T-cell (primary cell): ENCODE measurements at regions not wholly inside any gene's neighbourhood (a gene's known extent, or its start where the extent isn't known, plus 50 kb on each side); places are given as distances from the start of the nearest gene placed in this dataset.

Source experiments
- ATAC-seq, 4 experiments: fragments of 200-7000 bp in 3 of 4; fragments of 150-1000 bp in 1 of 4; cut with Tn5 transposase; replicated peaks in 1 of 4; 1 replicate in 3 of 4; 2 replicates in 1 of 4; pipeline ENCODE4 v1.10.0; 2021; ENCODE audit warnings: moderate library complexity in 3 of 4, mild to moderate bottlenecking in 2 of 4, moderate number of reproducible peaks in 1 of 4
- CTCF ChIA-PET, 2 donors: fragments of 300-600 bp; sonication (Branson Sonifier 250); formaldehyde crosslinking; loops; one replicate each; lab custom pipeline; 2022; ENCODE audit warnings: antibody characterized with exemption in 2 of 2; lab: Charles Lee
- POLR2A ChIA-PET, 2 donors: fragments of 300-600 bp; sonication (Branson Sonifier 250); formaldehyde crosslinking; loops; one replicate each; lab custom pipeline; 2022; ENCODE audit warnings: antibody characterized with exemption in 2 of 2; lab: Charles Lee
- DNase-seq, 35 experiments: peaks; one replicate each; pipeline versions ENCODE4 v3.0.0 to v3.0.0-alpha.2; 2013 to 2023
- H3K27ac ChIP-seq: one replicate; pipeline ENCODE4 v1.5.1; 2013; ENCODE audit warnings: low read length
- H3K27me3 ChIP-seq, 2 experiments: replicated peaks in 1 of 2; 1 replicate in 1 of 2; 2 replicates in 1 of 2; pipeline versions ENCODE4 v1.6.1 to v1.7.0; 2013; ENCODE audit warnings: low read length in 1 of 2, mixed read lengths in 1 of 2; ENCODE audit not compliant: control insufficient read depth in 2 of 2, insufficient read depth in 2 of 2; ENCODE audit errors: extremely low read depth in 1 of 2
- H3K36me3 ChIP-seq, 2 donors: 1 replicate in 1 of 2; 2 replicates in 1 of 2; pipeline versions ENCODE4 v1.6.1 to v1.7.0; 2013; ENCODE audit warnings: low read length in 1 of 2; ENCODE audit not compliant: control insufficient read depth in 2 of 2, insufficient read depth in 1 of 2; ENCODE audit errors: extremely low read depth in 1 of 2
- H3K4me1 ChIP-seq, 2 experiments: 1 replicate in 1 of 2; 2 replicates in 1 of 2; pipeline versions ENCODE4 v1.6.1 to v1.7.0; 2013; ENCODE audit warnings: low read length in 2 of 2, mixed read lengths in 1 of 2; ENCODE audit not compliant: insufficient read depth in 2 of 2, control insufficient read depth in 1 of 2; ENCODE audit errors: extremely low read depth in 1 of 2
- H3K4me3 ChIP-seq, 2 donors: 1 replicate in 1 of 2; 2 replicates in 1 of 2; pipeline versions ENCODE4 v1.5.1 to v1.7.0; 2013; ENCODE audit warnings: mild to moderate bottlenecking in 2 of 2, low read length in 1 of 2, moderate library complexity in 1 of 2; ENCODE audit not compliant: control insufficient read depth in 1 of 2; ENCODE audit errors: extremely low read depth in 1 of 2
- H3K9me3 ChIP-seq: 2 replicates; pipeline ENCODE4 v1.7.0; 2013
- H3K27ac Mint-ChIP-seq, 2 donors: one replicate each; pipeline ENCODE4 v1.8.0; 2020 to 2021; ENCODE audit warnings: mild to moderate bottlenecking in 2 of 2, mixed read lengths in 2 of 2
- H3K27me3 Mint-ChIP-seq, 2 donors: one replicate each; pipeline ENCODE4 v1.8.0; 2021 to 2022; ENCODE audit warnings: mixed read lengths in 2 of 2
- H3K36me3 Mint-ChIP-seq: one replicate; pipeline ENCODE4 v1.8.0; 2021; ENCODE audit warnings: mixed read lengths
- H3K4me1 Mint-ChIP-seq, 3 donors: one replicate each; pipeline ENCODE4 v1.8.0; 2020 to 2022; ENCODE audit warnings: mixed read lengths in 3 of 3, mild to moderate bottlenecking in 1 of 3
- H3K4me3 Mint-ChIP-seq, 3 donors: one replicate each; pipeline ENCODE4 v1.8.0; 2020 to 2022; ENCODE audit warnings: mild to moderate bottlenecking in 3 of 3, mixed read lengths in 3 of 3, moderate library complexity in 3 of 3
- H3K9me3 Mint-ChIP-seq, 3 donors: one replicate each; pipeline ENCODE4 v1.8.0; 2020 to 2022; ENCODE audit warnings: mixed read lengths in 3 of 3
- WGBS: methylation state at CpG from one replicate; pipeline ENCODE4 v1.1.5; 2013; ENCODE audit warnings: missing lambda C conversion rate; ENCODE audit not compliant: insufficient coverage; 5-methylcytosine and 5-hydroxymethylcytosine counted together

GRCh38 chr6:167742719-167743303, 83.9 kb upstream of the AFDN start:
- H3K4me1 Mint-ChIP-seq = no peaks in the 10 kb centered on the region
- DNase-seq (no peak), ATAC-seq (no peak)
- H3K4me3 ChIP-seq = no peak overlapping the region
- H3K27me3 ChIP-seq = peaks cover 0 to 9% of the 10 kb centered on the region in 2 experiments
- ChIA-PET POLR2A (no interaction called here), CTCF (no interaction called here)
- H3K9me3 ChIP-seq = no peaks in the 10 kb centered on the region
- H3K9me3 Mint-ChIP-seq = no peaks in the 10 kb centered on the region
- no peaks in the 10 kb centered on the region for H3K4me1 ChIP-seq
- H3K27ac Mint-ChIP-seq = no peak overlapping the region
- no peak overlapping the region for H3K4me3 Mint-ChIP-seq
- H3K36me3 ChIP-seq = no peaks in the 10 kb centered on the region
- H3K36me3 Mint-ChIP-seq = no peaks in the 10 kb centered on the region
- H3K27me3 Mint-ChIP-seq = peaks cover 7 to 15% of the 10 kb centered on the region in 2 donors
- H3K27ac ChIP-seq = no peak overlapping the region

GRCh38 chr6:167744681-167745669, 81.7 kb upstream of the AFDN start:
- H3K27ac Mint-ChIP-seq = no peak overlapping the region
- H3K27me3 Mint-ChIP-seq = peaks cover 6 to 10% of the 10 kb centered on the region in 2 donors
- H3K4me1 Mint-ChIP-seq = no peaks in the 10 kb centered on the region
- WGBS = 69% methylated on average over 6 of the region's 16 CpGs
- POLR2A ChIA-PET = no interaction called here
- H3K4me3 Mint-ChIP-seq = no peak overlapping the region
- CTCF ChIA-PET = no interaction called here
- no peak overlapping the region for H3K4me3 ChIP-seq
- no peaks in the 10 kb centered on the region for H3K9me3 ChIP-seq
- peaks cover 0 to 17% of the 10 kb centered on the region in 2 experiments for H3K27me3 ChIP-seq
- H3K9me3 Mint-ChIP-seq = no peaks in the 10 kb centered on the region
- no peaks in the 10 kb centered on the region for H3K36me3 Mint-ChIP-seq
- H3K4me1 ChIP-seq = no peaks in the 10 kb centered on the region
- DNase-seq (no peak), ATAC-seq (no peak)
- H3K36me3 ChIP-seq = no peaks in the 10 kb centered on the region
- H3K27ac ChIP-seq = no peak overlapping the region

GRCh38 chr6:167745670-167746389, 80.9 kb upstream of the AFDN start:
- no peak overlapping the region for H3K4me3 ChIP-seq
- H3K4me1 Mint-ChIP-seq = no peaks in the 10 kb centered on the region
- ChIA-PET POLR2A (no interaction called here), CTCF (no interaction called here)
- no peaks in the 10 kb centered on the region for H3K36me3 Mint-ChIP-seq
- H3K9me3 ChIP-seq = no peaks in the 10 kb centered on the region
- peaks cover 0 to 17% of the 10 kb centered on the region in 2 experiments for H3K27me3 ChIP-seq
- DNase-seq = no peak
- 95% methylated on average over 14 of the region's 19 CpGs for WGBS
- H3K27ac ChIP-seq = no peak overlapping the region
- no peak overlapping the region for H3K4me3 Mint-ChIP-seq
- no peaks in the 10 kb centered on the region for H3K4me1 ChIP-seq
- H3K36me3 ChIP-seq = no peaks in the 10 kb centered on the region
- peaks cover 6 to 8% of the 10 kb centered on the region in 2 donors for H3K27me3 Mint-ChIP-seq
- ATAC-seq = no peak
- no peaks in the 10 kb centered on the region for H3K9me3 Mint-ChIP-seq
- H3K27ac Mint-ChIP-seq = no peak overlapping the region

- peaks cover 0 to 18% of the 10 kb centered on the region in 2 experiments for H3K27me3 ChIP-seq
- CTCF ChIA-PET = no interaction called here
- Mint-ChIP-seq H3K27me3 (peaks cover 6 to 9% of the 10 kb centered on the region in 2 donors), H3K9me3 (no peaks in the 10 kb centered on the region), H3K4me3 (no peak overlapping the region), H3K27ac (no peak overlapping the region), H3K36me3 (no peaks in the 10 kb centered on the region), H3K4me1 (no peaks in the 10 kb centered on the region)
- POLR2A ChIA-PET = no interaction called here
- H3K9me3 ChIP-seq = no peaks in the 10 kb centered on the region
- no peak overlapping the region for H3K4me3 ChIP-seq
- no peak overlapping the region for H3K27ac ChIP-seq
- ATAC-seq (no peak), DNase-seq (no peak)
- H3K36me3 ChIP-seq = no peaks in the 10 kb centered on the region
- no peaks in the 10 kb centered on the region for H3K4me1 ChIP-seq
- WGBS = 91% methylated on average over 11 of the region's 17 CpGs
These were observed 80.3 kb upstream of the AFDN start for GRCh38 chr6:167746390-167746907.

GRCh38 chr6:167746975-167747374, 79.7 kb upstream of the AFDN start:
- H3K9me3 ChIP-seq = no peaks in the 10 kb centered on the region
- no peaks in the 10 kb centered on the region for H3K4me1 ChIP-seq
- peaks cover 0 to 19% of the 10 kb centered on the region in 2 experiments for H3K27me3 ChIP-seq
- CTCF ChIA-PET = no interaction called here
- H3K36me3 ChIP-seq = no peaks in the 10 kb centered on the region
- no peak overlapping the region for H3K4me3 ChIP-seq
- POLR2A ChIA-PET = no interaction called here
- Mint-ChIP-seq H3K27me3 (peaks cover 8 to 10% of the 10 kb centered on the region in 2 donors), H3K4me1 (no peaks in the 10 kb centered on the region), H3K27ac (no peak overlapping the region), H3K9me3 (no peaks in the 10 kb centered on the region), H3K4me3 (no peak overlapping the region), H3K36me3 (no peaks in the 10 kb centered on the region)
- no peak overlapping the region for H3K27ac ChIP-seq
- DNase-seq = no peak
- WGBS = 73% methylated on average over 7 of the region's 9 CpGs
- no peak for ATAC-seq

GRCh38 chr6:167747645-167748044, 79.1 kb upstream of the AFDN start:
- ChIA-PET POLR2A (no interaction called here), CTCF (no interaction called here)
- no peak overlapping the region for H3K4me3 Mint-ChIP-seq
- H3K27ac ChIP-seq = no peak overlapping the region
- no peaks in the 10 kb centered on the region for H3K9me3 ChIP-seq
- H3K27me3 ChIP-seq = peaks cover 0 to 19% of the 10 kb centered on the region in 2 experiments
- no peaks in the 10 kb centered on the region for H3K36me3 ChIP-seq
- no peak overlapping the region for H3K4me3 ChIP-seq
- no peak overlapping the region for H3K27ac Mint-ChIP-seq
- H3K27me3 Mint-ChIP-seq = peaks cover 10% of the 10 kb centered on the region in 2 donors
- no peaks in the 10 kb centered on the region for H3K9me3 Mint-ChIP-seq
- H3K4me1 ChIP-seq = no peaks in the 10 kb centered on the region
- H3K36me3 Mint-ChIP-seq = no peaks in the 10 kb centered on the region
- ATAC-seq (no peak), DNase-seq (no peak)
- WGBS = no CpG with 5 or more reads among the region's 5 CpGs
- H3K4me1 Mint-ChIP-seq = no peaks in the 10 kb centered on the region
